ENCODE measurements at regions not wholly inside any gene's neighbourhood (a gene's known extent, or its start where the extent isn't known, plus 50 kb on each side); places are given as distances from the start of the nearest gene placed in this dataset.

DNA sequence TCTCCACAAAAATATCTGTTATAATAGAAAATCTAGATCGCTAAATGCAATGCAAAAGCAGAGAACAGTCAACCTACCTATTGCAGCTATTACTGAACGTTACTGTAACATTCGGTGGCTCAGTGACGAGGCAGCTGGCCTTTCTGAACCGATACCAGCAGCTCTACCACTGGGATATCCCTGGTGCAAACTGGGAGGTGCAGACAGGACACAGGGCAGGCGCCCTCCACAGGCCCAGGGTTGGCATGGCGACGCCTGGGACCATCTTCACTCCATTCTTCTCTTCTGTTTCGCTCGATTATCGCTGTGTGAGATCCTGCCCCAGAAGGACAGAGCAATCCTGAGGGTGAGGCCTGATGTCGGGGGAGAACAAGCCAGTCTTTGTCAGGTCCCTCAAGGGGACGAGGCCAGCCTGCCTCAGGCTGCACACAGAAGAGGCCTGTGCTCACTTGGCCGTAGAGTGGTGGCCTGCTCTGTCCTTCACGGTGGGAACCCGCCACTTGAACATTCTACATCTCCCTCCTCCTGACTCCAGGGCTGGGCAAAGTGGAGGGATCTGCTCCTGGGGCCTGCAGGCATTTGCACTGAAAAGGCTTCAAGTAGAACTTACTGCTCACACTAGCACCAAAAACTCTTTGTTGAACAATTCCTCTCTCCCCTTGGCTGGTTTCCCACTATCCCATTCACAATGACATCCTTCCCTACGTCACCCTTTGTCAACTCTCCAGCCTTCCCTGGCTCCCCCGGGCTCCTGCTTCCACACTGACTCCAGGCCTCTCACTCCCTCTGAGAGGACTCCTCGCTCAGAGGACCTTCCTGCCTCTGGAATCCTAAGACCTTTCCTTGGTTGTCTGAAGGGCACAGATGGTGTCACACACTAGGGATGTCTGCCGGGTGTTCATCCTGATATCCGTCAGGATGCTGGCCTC, 49.7 kb downstream of the CYRIA start:
- no peak for DNase-seq (ENCODE audit: low read depth)

DNA sequence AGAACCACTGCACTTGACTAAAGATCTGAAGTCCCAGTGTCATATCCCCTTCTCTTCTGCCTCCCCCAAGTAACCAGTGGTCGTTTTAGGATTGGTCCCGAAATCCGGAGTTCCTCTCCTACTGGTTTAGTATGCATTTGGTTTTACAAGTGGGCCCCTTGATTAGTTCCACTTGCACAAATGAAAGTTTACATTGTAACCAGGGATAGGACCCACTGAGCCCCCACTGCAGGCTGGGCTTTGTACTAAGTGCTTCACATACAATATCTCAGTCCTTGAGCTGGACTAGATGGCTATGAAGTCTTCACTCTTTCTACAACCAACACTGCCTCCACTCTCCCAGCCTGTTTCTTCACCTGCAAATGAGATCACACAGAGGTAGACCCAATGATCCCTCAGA, 50.4 kb downstream of the CYRIA start:
- no peak for DNase-seq (ENCODE audit: low read depth)

- DNase-seq (ENCODE audit: low read depth): peak; percentile 24
These were observed 51.2 kb downstream of the CYRIA start for GRCh38 chr2:16614314-16614860.

GRCh38 chr2:16613539-16614011, 52.1 kb downstream of the CYRIA start:
- DNase-seq (ENCODE audit: low read depth): no peak

- DNase-seq (ENCODE audit: low read depth): no peak
These were observed 53.1 kb downstream of the CYRIA start for GRCh38 chr2:16612490-16612889.

DNA sequence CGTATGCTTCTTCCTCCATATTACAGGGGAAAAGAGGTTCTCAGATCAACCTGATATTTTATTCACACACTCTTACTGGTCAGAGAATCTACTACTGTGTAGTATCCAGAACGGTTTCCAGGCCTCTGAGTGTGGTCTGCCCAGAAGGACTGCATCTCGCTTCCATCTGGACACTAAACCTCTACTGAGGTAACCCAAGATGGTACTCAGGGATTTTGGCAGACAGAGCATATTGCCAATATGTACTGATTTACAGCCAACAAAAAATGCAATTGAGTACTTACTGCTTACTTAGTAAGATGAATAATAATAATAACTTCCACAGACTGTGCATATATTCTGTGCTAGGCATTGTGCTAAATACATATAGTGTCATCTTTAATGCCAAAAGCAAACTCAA, 55.8 kb downstream of the CYRIA start:
- DNase-seq (ENCODE audit: low read depth): no peak

- DNase-seq (ENCODE audit: low read depth): peak; percentile 55
These were observed 56.7 kb downstream of the CYRIA start for GRCh38 chr2:16608661-16609643.

GRCh38 chr2:16607301-16607700, 58.3 kb downstream of the CYRIA start:
- no peak for DNase-seq (ENCODE audit: low read depth)

DNA sequence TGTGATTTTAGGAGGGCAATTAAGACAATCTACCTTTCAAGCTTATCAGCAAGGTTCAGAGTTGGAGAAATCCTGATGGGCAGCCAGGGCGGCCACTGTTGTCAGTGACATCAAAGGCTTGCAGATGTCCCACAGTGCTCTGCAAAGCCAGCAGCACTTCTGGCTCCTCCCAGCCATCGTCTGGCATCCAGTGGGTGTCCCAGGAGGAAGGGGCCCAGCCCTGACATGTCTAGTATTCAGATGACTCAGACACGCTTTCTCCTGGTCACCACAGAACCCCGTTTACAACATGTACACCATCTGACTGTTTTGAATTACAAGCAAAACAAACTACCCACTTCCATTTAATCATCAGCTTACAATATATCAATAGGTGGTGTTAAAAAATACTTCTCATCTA, 61.4 kb downstream of the CYRIA start:
- DNase-seq (ENCODE audit: low read depth): no peak

DNA sequence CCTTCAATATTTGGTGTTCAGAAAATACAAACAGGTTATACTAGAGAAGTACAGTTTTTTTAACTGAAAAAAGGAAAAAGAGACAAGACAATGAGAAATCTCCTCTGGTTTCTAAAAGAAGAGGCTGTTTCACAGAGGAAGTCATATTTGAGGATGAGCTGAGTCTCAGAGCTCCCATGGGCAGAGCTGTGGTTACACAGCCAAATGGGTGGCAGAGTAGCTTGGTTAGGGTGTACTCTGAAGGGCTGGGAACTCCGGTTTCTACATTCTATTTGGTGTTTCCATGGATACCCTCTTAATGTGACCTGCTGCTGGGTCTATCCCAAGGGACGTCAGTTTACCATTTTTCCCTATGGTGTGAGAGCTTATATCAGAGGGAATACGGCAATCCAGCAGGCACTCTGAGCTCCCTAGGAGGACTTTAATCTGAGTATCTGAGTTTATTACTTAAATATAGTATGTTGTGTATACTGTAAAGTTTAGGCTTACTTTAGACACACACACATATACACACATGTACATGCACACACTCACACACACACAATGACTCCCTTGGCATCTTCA, 74.2 kb downstream of the CYRIA start:
- no peak for DNase-seq (ENCODE audit: low read depth)

DNA sequence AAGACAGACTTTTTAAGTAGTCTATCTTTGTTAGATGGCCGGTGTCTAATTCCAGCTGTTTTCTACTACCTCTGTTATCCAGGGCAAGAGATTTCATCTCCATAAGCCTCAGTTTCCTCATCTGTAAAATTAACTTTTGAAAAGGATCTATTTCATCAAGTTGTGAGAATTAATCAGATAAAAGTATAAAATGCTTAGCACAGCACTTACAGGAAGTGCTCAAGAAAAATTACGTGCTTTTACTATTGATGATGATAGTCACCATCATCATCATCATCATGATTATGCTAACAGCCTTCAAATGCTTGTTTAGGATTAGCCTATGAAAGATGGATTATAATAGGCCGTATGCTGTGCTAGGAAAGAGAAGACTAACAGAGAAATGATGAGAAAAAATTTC, 76.2 kb downstream of the CYRIA start:
- DNase-seq (ENCODE audit: low read depth): no peak

- no peak for DNase-seq (ENCODE audit: low read depth)
These were observed 77.1 kb downstream of the CYRIA start for GRCh38 chr2:16588565-16588964.

DNA sequence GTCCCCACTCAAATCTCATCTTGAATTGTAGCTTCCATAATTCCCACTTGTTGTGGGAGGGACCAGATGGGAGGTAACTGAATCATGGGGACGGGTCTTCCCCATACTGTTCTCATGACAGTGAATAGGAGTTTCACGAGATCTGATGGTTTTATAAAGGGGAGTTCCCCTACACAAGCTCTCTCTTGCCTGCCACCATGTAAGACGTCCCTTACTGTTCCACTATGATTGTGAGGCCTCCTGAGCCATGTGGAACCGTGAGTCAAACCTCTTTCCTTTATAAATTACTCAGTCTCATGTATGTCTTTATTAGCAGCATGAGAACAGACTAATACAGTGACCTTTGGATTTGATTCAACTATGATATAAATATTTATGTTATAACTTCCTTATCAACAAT, 78.0 kb downstream of the CYRIA start:
- DNase-seq (ENCODE audit: low read depth): no peak

DNA sequence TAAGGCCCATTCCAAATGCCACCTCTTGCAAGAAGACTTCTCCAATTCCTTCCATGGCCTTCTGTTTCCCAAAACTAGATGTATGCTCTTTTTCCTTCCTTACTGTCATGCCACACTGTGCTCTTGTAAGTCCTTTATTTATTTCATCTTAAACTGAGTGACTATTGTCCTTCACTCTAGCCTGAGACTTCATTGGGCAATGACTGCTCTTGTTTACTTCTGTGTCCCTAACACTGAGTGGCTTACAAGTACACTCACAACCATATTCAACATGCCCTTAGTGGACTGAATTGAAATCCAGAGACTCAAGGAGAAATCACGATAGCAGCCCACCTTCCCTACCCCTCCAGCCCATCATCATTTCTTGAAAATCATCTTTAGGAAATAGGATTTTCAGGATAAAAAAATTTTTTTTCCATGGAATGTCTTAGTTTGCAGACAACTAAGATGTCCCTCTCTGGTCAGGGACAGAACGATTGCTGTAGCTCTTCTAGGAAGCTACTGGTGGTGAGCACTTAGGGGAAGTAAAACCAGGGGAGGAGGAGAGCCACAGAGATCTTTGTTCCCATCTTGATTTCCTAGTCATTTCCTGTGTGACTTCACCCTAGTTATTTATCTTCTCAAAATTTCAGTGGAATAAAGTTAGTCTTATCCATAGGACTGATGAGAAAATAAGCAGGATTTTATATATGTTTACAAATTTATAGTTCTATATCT, 80.7 kb downstream of the CYRIA start:
- DNase-seq (ENCODE audit: low read depth): no peak

GRCh38 chr2:16584084-16584483, 81.5 kb downstream of the CYRIA start:
- no peak for DNase-seq (ENCODE audit: low read depth)

- no peak for DNase-seq (ENCODE audit: low read depth)
These were observed 84.4 kb downstream of the CYRIA start for GRCh38 chr2:16581241-16581640.

GRCh38 chr2:16578081-16578480, 87.6 kb downstream of the CYRIA start:
- no peak for DNase-seq (ENCODE audit: low read depth)

GRCh38 chr2:16570516-16570915, 95.1 kb downstream of the CYRIA start:
- no peak for DNase-seq (ENCODE audit: low read depth)

GRCh38 chr2:16568998-16569784, 96.4 kb downstream of the CYRIA start:
- no peak for DNase-seq (ENCODE audit: low read depth)

GRCh38 chr2:16566701-16567100, 98.9 kb downstream of the CYRIA start:
- no peak for DNase-seq (ENCODE audit: low read depth)

All from M059J (cell line).